SU-DHL-6 (cell line): ENCODE measurements at regions not wholly inside any gene's neighbourhood (a gene's known extent, or its start where the extent isn't known, plus 50 kb on each side); places are given as distances from the start of the nearest gene placed in this dataset.

Experiments
- EZH2phosphoT487 ChIP-seq: fragments of 200-600 bp; sonication (generic), shearing (Covaris generic); conservative IDR thresholded peaks from 2 replicates; pipeline ENCODE4 v1.6.1; 2018; ENCODE audit warnings: mild to moderate bottlenecking, antibody characterized with exemption, low read length, moderate library complexity, mixed read lengths
- TF ChIP-seq, protein P1 (sequence below): fragments of 200-600 bp; sonication (generic); IDR thresholded peaks from one replicate; pipeline ENCODE4 v1.5.1; 2017; ENCODE audit warnings: antibody characterized with exemption, mild to moderate bottlenecking, low read length, moderate library complexity; ENCODE audit not compliant: insufficient read depth, poor library complexity, severe bottlenecking

DNA sequence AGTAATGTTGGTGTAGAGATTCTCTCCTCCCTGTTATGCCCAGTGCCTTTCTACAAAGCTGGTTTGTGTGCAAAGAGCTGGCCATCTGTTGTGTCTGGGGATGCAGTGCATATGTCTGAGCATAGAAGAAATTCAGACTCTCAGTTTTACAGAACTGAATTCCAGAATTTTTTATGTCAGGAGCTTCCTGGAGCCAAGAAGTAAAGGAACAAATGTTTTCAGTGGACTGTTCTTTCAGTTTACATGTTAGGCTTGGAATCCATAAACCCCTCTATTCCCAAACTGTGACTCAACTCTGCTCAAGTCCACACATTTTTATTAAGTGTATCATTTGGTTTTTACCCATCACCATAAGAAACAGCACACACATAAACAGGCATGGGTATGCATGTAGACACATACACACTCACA is 366.0 kb downstream of the BRINP1 start:
- TF ChIP-seq, protein P1, sequence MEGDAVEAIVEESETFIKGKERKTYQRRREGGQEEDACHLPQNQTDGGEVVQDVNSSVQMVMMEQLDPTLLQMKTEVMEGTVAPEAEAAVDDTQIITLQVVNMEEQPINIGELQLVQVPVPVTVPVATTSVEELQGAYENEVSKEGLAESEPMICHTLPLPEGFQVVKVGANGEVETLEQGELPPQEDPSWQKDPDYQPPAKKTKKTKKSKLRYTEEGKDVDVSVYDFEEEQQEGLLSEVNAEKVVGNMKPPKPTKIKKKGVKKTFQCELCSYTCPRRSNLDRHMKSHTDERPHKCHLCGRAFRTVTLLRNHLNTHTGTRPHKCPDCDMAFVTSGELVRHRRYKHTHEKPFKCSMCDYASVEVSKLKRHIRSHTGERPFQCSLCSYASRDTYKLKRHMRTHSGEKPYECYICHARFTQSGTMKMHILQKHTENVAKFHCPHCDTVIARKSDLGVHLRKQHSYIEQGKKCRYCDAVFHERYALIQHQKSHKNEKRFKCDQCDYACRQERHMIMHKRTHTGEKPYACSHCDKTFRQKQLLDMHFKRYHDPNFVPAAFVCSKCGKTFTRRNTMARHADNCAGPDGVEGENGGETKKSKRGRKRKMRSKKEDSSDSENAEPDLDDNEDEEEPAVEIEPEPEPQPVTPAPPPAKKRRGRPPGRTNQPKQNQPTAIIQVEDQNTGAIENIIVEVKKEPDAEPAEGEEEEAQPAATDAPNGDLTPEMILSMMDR = no peak
- no peak for TF ChIP-seq EZH2phosphoT487
